ENCODE measurements at regions not wholly inside any gene's neighbourhood (a gene's known extent, or its start where the extent isn't known, plus 50 kb on each side); places are given as distances from the start of the nearest gene placed in this dataset.

DNA sequence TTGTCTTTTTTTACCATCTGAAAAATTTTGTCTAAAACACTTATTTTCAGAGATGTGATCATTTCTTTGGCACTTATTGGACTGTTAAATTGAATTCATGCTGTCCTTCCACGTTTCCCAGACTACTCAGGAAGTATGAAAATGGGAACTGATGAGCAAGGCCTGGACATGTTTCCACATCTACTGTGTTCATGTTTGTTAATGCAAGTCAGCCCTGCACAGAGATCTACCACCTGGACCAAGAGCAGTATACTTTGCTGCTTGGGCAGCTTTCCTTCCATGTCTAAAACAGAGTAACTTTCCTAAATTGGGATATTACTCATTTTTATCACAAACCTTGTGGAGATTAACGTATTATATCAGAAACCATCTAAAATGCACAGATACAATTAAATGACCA is 687.4 kb downstream of the DIAPH3 start:
- TF ChIP-seq, protein P1, sequence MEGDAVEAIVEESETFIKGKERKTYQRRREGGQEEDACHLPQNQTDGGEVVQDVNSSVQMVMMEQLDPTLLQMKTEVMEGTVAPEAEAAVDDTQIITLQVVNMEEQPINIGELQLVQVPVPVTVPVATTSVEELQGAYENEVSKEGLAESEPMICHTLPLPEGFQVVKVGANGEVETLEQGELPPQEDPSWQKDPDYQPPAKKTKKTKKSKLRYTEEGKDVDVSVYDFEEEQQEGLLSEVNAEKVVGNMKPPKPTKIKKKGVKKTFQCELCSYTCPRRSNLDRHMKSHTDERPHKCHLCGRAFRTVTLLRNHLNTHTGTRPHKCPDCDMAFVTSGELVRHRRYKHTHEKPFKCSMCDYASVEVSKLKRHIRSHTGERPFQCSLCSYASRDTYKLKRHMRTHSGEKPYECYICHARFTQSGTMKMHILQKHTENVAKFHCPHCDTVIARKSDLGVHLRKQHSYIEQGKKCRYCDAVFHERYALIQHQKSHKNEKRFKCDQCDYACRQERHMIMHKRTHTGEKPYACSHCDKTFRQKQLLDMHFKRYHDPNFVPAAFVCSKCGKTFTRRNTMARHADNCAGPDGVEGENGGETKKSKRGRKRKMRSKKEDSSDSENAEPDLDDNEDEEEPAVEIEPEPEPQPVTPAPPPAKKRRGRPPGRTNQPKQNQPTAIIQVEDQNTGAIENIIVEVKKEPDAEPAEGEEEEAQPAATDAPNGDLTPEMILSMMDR (IDR thresholded peaks at IDR 0.05): no peak
- TF ChIP-seq POLR2A (IDR thresholded peaks at IDR 0.05) (no peak), EP300 (IDR thresholded peaks at IDR 0.05) (no peak)
